AG20443 (cell line): ENCODE measurements at regions not wholly inside any gene's neighbourhood (a gene's known extent, or its start where the extent isn't known, plus 50 kb on each side); places are given as distances from the start of the nearest gene placed in this dataset.
"Not testable (repeated sequence)": the region's sequence is repeated elsewhere in the genome, so short reads cannot be mapped to it uniquely, and the experiment has no call there.

Source experiments
- DNase-seq: peaks from one replicate; pipeline ENCODE4 v3.0.0; 2012; ENCODE audit warnings: low spot score, mixed read lengths

GRCh38 chr12:126966498-126966897, 1300.5 kb upstream of the TMEM132C start:
- DNase-seq, result no peak

- DNase-seq, result no peak
Measured at GRCh38 chr12:126967152-126967551, 1299.8 kb upstream of the TMEM132C start.

- DNase-seq, result no peak
Measured at GRCh38 chr12:126974779-126975178, 1292.2 kb upstream of the TMEM132C start.

GRCh38 chr12:126976579-126976978, 1290.4 kb upstream of the TMEM132C start:
- no peak for DNase-seq

- DNase-seq, result not testable (repeated sequence)
Measured at GRCh38 chr12:126979564-126979963, 1287.4 kb upstream of the TMEM132C start.

- no peak for DNase-seq
Measured at GRCh38 chr12:126982707-126983106, 1284.3 kb upstream of the TMEM132C start.

GRCh38 chr12:126983735-126984134, 1283.2 kb upstream of the TMEM132C start:
- not testable (repeated sequence) for DNase-seq

GRCh38 chr12:126985663-126986062, 1281.3 kb upstream of the TMEM132C start:
- not testable (repeated sequence) for DNase-seq

- DNase-seq, result no peak
Measured at GRCh38 chr12:126989532-126989931, 1277.4 kb upstream of the TMEM132C start.

GRCh38 chr12:126993898-126994297, 1273.1 kb upstream of the TMEM132C start:
- DNase-seq, result no peak

- DNase-seq, result no peak
Measured at GRCh38 chr12:126994599-126994998, 1272.4 kb upstream of the TMEM132C start.

- no peak for DNase-seq
Measured at GRCh38 chr12:126998031-126998430, 1268.9 kb upstream of the TMEM132C start.

GRCh38 chr12:126998747-126999285, 1268.2 kb upstream of the TMEM132C start:
- DNase-seq, result no peak

- no peak for DNase-seq
Measured at GRCh38 chr12:126999352-126999751, 1267.6 kb upstream of the TMEM132C start.

- no peak for DNase-seq
Measured at GRCh38 chr12:127005406-127005805, 1261.6 kb upstream of the TMEM132C start.

GRCh38 chr12:127006972-127007371, 1260.0 kb upstream of the TMEM132C start:
- DNase-seq, result no peak

- DNase-seq, result no peak
Measured at GRCh38 chr12:127008755-127009403, 1258.1 kb upstream of the TMEM132C start.

GRCh38 chr12:127012109-127012508, 1254.9 kb upstream of the TMEM132C start:
- no peak for DNase-seq

- no peak for DNase-seq
Measured at GRCh38 chr12:127013197-127013596, 1253.8 kb upstream of the TMEM132C start.

- DNase-seq, result no peak
Measured at GRCh38 chr12:127014079-127014478, 1252.9 kb upstream of the TMEM132C start.

GRCh38 chr12:127024791-127025190, 1242.2 kb upstream of the TMEM132C start:
- DNase-seq, result no peak

- DNase-seq, result no peak
Measured at GRCh38 chr12:127025545-127025944, 1241.4 kb upstream of the TMEM132C start.

- no peak for DNase-seq
Measured at GRCh38 chr12:127035011-127035879, 1231.7 kb upstream of the TMEM132C start.
